Stomach (tissue), 8 donors: ENCODE measurements at regions not wholly inside any gene's neighbourhood (a gene's known extent, or its start where the extent isn't known, plus 50 kb on each side); places are given as distances from the start of the nearest gene placed in this dataset.

Source experiments
- DNase-seq, 2 donors: peaks; one replicate each; pipeline versions ENCODE4 v3.0.0 to v3.0.0-alpha.2; 2013 to 2019
- H3K27ac ChIP-seq, 5 donors: fragments of 200-600 bp in 4 of 5; sonication (generic) in 4 of 5; one replicate each; pipeline ENCODE4 v1.5.1; 2013 to 2019; ENCODE audit warnings: mild to moderate bottlenecking in 1 of 5, moderate library complexity in 1 of 5
- H3K27me3 ChIP-seq, 3 donors: fragments of 200-600 bp; sonication (generic); one replicate each; pipeline ENCODE4 v1.5.1; 2017 to 2019; ENCODE audit warnings: mixed run types in 1 of 3
- H3K36me3 ChIP-seq, 4 donors: fragments of 200-600 bp; sonication (generic); 1 replicate in 3 of 4; 2 replicates in 1 of 4; pipeline ENCODE4 v1.5.1; 2016 to 2019
- H3K4me1 ChIP-seq, 4 donors: fragments of 200-600 bp; sonication (generic); one replicate each; pipeline ENCODE4 v1.5.1; 2016 to 2019
- H3K4me3 ChIP-seq, 4 donors: fragments of 200-600 bp; sonication (generic) in 3 of 4; one replicate each; pipeline ENCODE4 v1.5.1; 2016 to 2019; ENCODE audit warnings: mild to moderate bottlenecking in 1 of 4
- H3K9me3 ChIP-seq, 4 donors: fragments of 200-600 bp; sonication (generic); one replicate each; pipeline ENCODE4 v1.5.1; 2016 to 2019
- EP300 ChIP-seq: sonication (generic); formaldehyde crosslinking; IDR thresholded peaks from one replicate; pipeline ENCODE4 v1.6.1; 2017; ENCODE audit warnings: antibody characterized with exemption
- POLR2A ChIP-seq, 4 donors: fragments of 450-650 bp; IDR thresholded peaks; one replicate each; pipeline ENCODE4 v1.6.1; 2016; ENCODE audit warnings: antibody characterized with exemption in 4 of 4, control low read depth in 2 of 4, mild to moderate bottlenecking in 1 of 4, moderate library complexity in 1 of 4
- POLR2AphosphoS5 ChIP-seq, 3 donors: sonication (generic); formaldehyde crosslinking; IDR thresholded peaks; one replicate each; pipeline ENCODE4 v1.6.1; 2016; ENCODE audit warnings: antibody characterized with exemption in 3 of 3
- WGBS, 5 donors: extraction: QIAGEN DNeasy Blood & Tissue Kit in 3 of 5; methylation state at CpG; one replicate each; pipeline versions ENCODE4 v1.1.5 to v1.1.7; 2013 to 2018; 5-methylcytosine and 5-hydroxymethylcytosine counted together
- intact Hi-C: fragments of 100-400 bp; cut with DNase I; formaldehyde crosslinking; loops from one replicate; pipeline ENCODE4 v1.15.1; 2023; ENCODE audit warnings: low total_unique reads
- TF ChIP-seq, protein P1 (sequence below), 7 experiments: fragments of 450-650 bp in 4 of 7; fragments of 200-600 bp in 3 of 7; sonication (generic) in 3 of 7; IDR thresholded peaks; one replicate each; pipeline ENCODE4 v1.5.1; 2016 to 2019; ENCODE audit warnings: antibody characterized with exemption in 7 of 7, control low read depth in 2 of 7, mild to moderate bottlenecking in 1 of 7
- donor health status: healthy with polysubstance abuse.
- donor health status: Bipolar disorder and iron deficiency.
- donor health status: healthy.

DNA sequence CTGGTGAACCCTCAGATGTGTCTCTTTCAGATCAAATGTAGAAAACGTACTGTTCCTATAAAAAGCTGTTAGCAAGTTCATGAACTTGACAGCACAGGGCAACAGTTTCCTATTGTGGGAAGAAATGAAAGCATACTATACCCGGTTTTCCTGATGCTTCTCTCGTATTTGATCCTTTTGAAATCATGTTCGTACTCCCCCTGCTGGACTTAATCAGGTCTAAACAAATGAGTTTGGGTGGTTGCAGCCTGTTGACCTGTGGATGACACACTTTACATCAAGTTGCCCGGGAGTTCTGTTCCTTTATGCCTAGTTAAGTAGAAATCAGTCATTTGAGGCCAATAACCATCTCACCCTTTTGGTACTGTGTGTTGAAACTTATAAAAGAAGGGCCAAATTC, 1992.3 kb downstream of the MAT2B start:
- intact Hi-C loops = no loop called here
- no peak for TF ChIP-seq POLR2AphosphoS5 (IDR thresholded peaks at IDR 0.05)
- TF ChIP-seq, protein P1, sequence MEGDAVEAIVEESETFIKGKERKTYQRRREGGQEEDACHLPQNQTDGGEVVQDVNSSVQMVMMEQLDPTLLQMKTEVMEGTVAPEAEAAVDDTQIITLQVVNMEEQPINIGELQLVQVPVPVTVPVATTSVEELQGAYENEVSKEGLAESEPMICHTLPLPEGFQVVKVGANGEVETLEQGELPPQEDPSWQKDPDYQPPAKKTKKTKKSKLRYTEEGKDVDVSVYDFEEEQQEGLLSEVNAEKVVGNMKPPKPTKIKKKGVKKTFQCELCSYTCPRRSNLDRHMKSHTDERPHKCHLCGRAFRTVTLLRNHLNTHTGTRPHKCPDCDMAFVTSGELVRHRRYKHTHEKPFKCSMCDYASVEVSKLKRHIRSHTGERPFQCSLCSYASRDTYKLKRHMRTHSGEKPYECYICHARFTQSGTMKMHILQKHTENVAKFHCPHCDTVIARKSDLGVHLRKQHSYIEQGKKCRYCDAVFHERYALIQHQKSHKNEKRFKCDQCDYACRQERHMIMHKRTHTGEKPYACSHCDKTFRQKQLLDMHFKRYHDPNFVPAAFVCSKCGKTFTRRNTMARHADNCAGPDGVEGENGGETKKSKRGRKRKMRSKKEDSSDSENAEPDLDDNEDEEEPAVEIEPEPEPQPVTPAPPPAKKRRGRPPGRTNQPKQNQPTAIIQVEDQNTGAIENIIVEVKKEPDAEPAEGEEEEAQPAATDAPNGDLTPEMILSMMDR (IDR thresholded peaks at IDR 0.05) = peak in 2 of 7 experiments; percentile 16 to 19
- no peaks in the 10 kb centered on the region for H3K36me3 ChIP-seq
- no peak overlapping the region for H3K27ac ChIP-seq
- no peak for DNase-seq
- WGBS, 5 donors = 39 to 62% (median 53%) methylated on average over 5 of the region's 5 CpGs
- no peaks in the 10 kb centered on the region for H3K9me3 ChIP-seq
- H3K4me1 ChIP-seq = no peaks in the 10 kb centered on the region
- H3K4me3 ChIP-seq = no peak overlapping the region
- H3K27me3 ChIP-seq = no peaks in the 10 kb centered on the region

DNA sequence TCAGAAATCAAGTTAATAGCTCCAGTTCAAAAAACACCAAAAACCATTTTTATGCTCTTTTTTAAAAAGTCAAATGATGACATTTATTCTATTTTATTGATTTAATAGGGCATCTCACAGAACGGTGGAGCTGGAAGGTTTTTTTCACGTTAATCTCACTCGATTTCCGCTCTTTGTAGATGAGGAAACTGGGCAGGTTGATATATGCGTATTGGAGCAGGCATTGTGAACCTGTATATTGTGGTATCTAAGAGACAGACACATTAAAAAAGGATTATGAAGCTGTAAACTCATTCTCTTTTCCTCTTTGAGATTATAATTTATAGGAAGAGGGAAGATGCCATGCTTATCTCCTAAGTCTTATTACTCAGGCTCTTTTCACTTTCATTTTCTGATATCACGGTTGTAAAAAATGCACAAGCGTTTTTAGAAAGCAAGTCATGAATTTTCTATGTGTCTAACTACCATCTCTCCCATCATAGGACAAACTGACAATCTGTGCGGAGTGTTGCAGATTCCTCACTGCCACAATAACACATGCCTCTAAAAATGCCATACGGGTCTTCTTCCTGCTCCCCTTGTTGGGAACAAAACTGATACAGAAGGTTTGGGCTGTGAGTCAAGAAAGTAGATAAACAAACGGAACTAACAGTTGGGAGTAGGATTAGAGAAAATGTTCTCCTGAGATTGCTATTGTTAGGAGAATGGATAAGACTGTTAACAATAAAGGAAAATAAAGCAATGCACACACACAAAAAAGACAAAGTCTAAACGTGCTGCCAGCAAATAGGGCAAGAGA, 1997.7 kb downstream of the MAT2B start:
- 42 to 53% (median 45%) methylated on average over 11 of the region's 11 CpGs for WGBS, 5 donors
- intact Hi-C loops = no loop called here
- TF ChIP-seq POLR2AphosphoS5 (IDR thresholded peaks at IDR 0.05) (no peak), POLR2A (IDR thresholded peaks at IDR 0.05) (no peak), EP300 (no peak)
- TF ChIP-seq, protein P1 (IDR thresholded peaks at IDR 0.05) = no peak

DNA sequence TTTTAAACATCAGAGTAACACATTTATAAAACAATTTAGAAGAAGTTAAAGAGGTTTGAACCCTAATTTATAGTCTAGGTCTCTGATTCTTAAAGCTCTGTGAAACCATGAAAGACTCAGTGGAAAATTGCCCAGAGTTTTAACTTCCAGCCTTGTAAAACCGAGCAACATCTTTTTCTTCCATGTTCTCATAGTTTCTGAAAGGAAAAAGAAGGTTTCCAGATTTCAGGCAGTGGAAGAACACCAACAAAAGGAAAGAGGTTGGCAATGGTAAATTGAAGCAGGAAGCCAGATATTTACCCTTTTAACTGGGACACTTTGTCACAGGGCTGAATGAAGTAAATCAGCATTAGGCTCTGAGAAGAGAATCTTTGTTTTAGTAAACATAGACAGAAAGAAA, 1999.3 kb downstream of the MAT2B start:
- DNase-seq = no peak
- 28 to 60% (median 51%) methylated on average over 1 of the region's 1 CpG for WGBS, 5 donors
- H3K4me1 ChIP-seq = peaks cover 0 to 10% (median 4%) of the 10 kb centered on the region in 4 donors
- TF ChIP-seq EP300 = no peak
- TF ChIP-seq POLR2AphosphoS5 (IDR thresholded peaks at IDR 0.05) = no peak
- TF ChIP-seq, protein P1 (IDR thresholded peaks at IDR 0.05) = no peak
- no peak for TF ChIP-seq POLR2A (IDR thresholded peaks at IDR 0.05)
- no peak overlapping the region for H3K4me3 ChIP-seq
- no peaks in the 10 kb centered on the region for H3K36me3 ChIP-seq
- intact Hi-C loops = no loop called here
- no peak overlapping the region for H3K27ac ChIP-seq
- peaks cover 0 to 15% (median 8%) of the 10 kb centered on the region in 4 donors for H3K9me3 ChIP-seq
- no peaks in the 10 kb centered on the region for H3K27me3 ChIP-seq

More for the DNA sequence above, 1997.7 kb downstream of the MAT2B start:
- H3K4me1 ChIP-seq = peaks cover 0 to 10% (median 4%) of the 10 kb centered on the region in 4 donors
- no peaks in the 10 kb centered on the region for H3K27me3 ChIP-seq
- H3K36me3 ChIP-seq = no peaks in the 10 kb centered on the region
- DNase-seq = no peak
- H3K27ac ChIP-seq = no peak overlapping the region
- peaks cover 0 to 10% (median 6%) of the 10 kb centered on the region in 4 donors for H3K9me3 ChIP-seq
- H3K4me3 ChIP-seq = peak overlapping the region; percentile 9 to 31 (median 22)

DNA sequence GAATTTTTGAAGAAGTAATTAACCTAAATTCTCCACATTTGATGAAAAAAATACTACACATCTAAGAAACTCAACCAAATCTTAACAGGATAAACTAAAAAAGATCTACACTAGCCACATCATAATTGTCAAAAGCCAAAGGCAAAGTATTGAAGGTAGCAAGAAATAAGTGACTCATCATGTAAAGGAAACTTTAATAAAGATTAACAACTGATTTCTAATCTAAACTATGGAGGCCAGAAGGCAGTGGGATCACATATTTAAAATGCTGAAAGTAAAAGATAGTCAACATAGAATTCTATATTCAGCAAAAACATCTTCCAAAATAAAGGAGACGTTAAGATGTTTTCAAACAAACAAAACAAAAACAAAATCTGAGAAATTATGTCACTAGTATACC, 2002.9 kb downstream of the MAT2B start:
- Histone ChIP-seq H3K36me3 (no peaks in the 10 kb centered on the region), H3K27me3 (no peaks in the 10 kb centered on the region), H3K27ac (no peak overlapping the region), H3K9me3 (peaks cover 0 to 15% (median 8%) of the 10 kb centered on the region in 4 donors), H3K4me3 (no peak overlapping the region), H3K4me1 (peaks cover 0 to 6% (median 3%) of the 10 kb centered on the region in 4 donors)
- DNase-seq = no peak
- intact Hi-C loops = no loop called here
- no peak for TF ChIP-seq EP300
- TF ChIP-seq, protein P1 (IDR thresholded peaks at IDR 0.05) = no peak
- TF ChIP-seq POLR2A (IDR thresholded peaks at IDR 0.05) = no peak
- 79 to 100% (median 88%) methylated on average over 1 of the region's 1 CpG for WGBS, 5 donors
